ENCODE measurements at regions not wholly inside any gene's neighbourhood (a gene's known extent, or its start where the extent isn't known, plus 50 kb on each side); places are given as distances from the start of the nearest gene placed in this dataset.

DNA sequence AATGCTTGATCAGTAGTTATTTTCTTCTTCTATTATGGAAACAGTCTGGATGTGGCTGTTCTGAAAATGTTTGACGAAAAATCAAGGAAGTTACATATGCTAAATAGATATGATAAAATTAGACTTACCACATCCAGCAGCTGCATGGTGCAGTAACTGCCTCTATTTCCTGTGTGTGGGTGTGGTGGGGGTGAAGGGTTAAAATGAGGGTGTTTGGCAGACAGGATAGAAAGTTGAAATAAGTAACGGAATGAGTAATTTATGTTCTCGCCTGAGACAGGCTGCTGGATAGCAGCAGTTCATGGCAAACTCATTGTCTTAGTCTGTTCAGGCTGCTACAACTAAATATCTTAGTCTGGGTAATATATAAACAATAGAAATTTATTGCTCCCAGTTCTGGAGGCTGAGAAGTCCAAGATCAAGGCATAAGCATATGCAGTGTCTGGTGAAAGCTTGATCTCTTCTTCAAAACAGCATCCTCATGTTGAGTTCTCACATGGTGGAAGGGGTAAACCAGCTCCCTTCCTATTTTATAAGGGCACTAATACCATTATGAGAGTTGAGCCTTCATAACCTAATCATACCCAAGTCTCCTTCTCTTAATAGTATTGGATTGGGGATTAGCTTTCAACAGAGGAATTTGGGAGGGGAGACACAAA, 1248.9 kb downstream of the SLITRK5 start:
- no peak overlapping the region for H3K9ac ChIP-seq (ENCODE audit: low read depth, low read length)
- H3K36me3 ChIP-seq (ENCODE audit: control insufficient read depth, insufficient read depth, low read length): no peaks in the 10 kb centered on the region
- H3K27me3 ChIP-seq (ENCODE audit: control insufficient read depth, insufficient read depth, low read length): no peaks in the 10 kb centered on the region
- H3K4me1 ChIP-seq (ENCODE audit: control insufficient read depth, insufficient read depth, low read length): no peaks in the 10 kb centered on the region
- no peak overlapping the region for H3K4me3 ChIP-seq (ENCODE audit: low read depth, low read length)
- no peaks in the 10 kb centered on the region for H3K9me3 ChIP-seq (ENCODE audit: control insufficient read depth, insufficient read depth, low read length)

DNA sequence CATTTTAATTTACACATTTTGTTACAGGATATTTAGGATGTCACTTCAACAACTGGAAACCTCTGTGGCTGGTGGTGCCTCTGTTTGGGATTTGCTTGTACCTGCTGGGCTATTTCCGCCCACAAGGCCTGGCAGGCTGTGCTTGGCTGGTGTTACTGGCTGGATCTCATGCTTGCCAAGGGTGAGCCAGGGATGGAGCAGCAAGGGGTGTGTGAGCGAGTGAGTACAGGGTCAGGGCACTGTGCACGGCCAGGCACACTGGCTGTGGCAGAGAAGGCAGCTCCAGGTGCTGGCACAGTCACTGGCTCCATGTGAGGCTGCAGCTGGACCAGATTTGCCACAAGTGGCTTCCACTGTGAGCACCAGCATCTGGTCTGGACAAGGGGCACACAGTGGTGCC, 1254.8 kb downstream of the SLITRK5 start:
- no peaks in the 10 kb centered on the region for H3K4me1 ChIP-seq (ENCODE audit: control insufficient read depth, insufficient read depth, low read length)
- H3K9ac ChIP-seq (ENCODE audit: low read depth, low read length): no peak overlapping the region
- no peaks in the 10 kb centered on the region for H3K27me3 ChIP-seq (ENCODE audit: control insufficient read depth, insufficient read depth, low read length)
- H3K36me3 ChIP-seq (ENCODE audit: control insufficient read depth, insufficient read depth, low read length): no peaks in the 10 kb centered on the region
- no peaks in the 10 kb centered on the region for H3K9me3 ChIP-seq (ENCODE audit: control insufficient read depth, insufficient read depth, low read length)
- no peak overlapping the region for H3K4me3 ChIP-seq (ENCODE audit: low read depth, low read length)

DNA sequence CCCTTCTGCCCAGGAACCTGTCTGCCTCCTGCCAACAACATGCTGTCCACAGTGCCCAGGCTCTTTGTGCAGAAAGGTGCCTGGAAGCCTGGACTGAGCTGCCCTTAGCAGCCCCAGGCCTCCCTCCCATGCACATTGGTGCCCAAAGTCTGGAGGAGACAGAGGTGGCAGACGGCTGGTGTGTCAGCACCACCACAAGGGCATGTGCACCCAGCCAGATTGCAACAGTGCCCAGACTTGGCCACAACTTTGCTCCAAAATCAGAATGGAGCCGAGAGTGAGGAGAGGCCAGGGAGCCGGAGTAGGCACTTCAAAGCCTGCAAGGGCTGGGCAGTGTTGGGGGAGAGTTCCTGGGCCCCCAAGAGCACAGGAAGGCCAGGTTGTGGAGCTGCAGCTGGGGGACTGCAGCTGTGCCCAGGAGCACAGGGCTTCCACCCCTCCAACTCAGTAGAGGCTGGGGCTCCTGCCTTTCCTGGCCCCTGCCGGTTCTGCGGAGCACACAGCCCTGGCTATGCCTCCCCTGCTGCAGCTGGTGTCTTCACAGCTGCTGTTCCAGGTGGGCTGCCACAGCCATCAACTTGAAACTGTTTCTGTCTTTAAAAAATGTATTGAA, 1255.8 kb downstream of the SLITRK5 start:
- H3K36me3 ChIP-seq (ENCODE audit: control insufficient read depth, insufficient read depth, low read length): no peaks in the 10 kb centered on the region
- H3K4me3 ChIP-seq (ENCODE audit: low read depth, low read length): no peak overlapping the region
- no peak overlapping the region for H3K9ac ChIP-seq (ENCODE audit: low read depth, low read length)
- H3K27me3 ChIP-seq (ENCODE audit: control insufficient read depth, insufficient read depth, low read length): no peaks in the 10 kb centered on the region
- H3K9me3 ChIP-seq (ENCODE audit: control insufficient read depth, insufficient read depth, low read length): no peaks in the 10 kb centered on the region
- no peaks in the 10 kb centered on the region for H3K4me1 ChIP-seq (ENCODE audit: control insufficient read depth, insufficient read depth, low read length)

DNA sequence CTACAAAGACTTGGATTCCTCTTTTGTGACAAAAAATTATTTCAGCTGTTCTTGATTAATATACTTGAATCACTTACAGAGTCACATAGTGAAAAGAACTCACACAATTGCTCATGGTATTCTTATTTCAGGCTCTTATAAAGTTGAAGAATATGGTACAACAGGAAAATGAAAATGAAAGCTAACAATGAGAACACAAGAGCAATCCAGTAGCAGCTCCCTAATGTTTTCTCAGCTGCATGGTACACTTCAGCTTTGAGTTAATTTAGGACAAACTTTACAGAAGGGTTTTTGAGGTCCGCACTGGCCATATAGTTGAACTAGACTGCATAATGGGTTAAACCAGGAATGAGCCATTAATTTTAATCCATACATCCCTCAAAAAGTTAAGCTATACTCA, 1261.8 kb downstream of the SLITRK5 start:
- no peak overlapping the region for H3K4me3 ChIP-seq (ENCODE audit: low read depth, low read length)

DNA sequence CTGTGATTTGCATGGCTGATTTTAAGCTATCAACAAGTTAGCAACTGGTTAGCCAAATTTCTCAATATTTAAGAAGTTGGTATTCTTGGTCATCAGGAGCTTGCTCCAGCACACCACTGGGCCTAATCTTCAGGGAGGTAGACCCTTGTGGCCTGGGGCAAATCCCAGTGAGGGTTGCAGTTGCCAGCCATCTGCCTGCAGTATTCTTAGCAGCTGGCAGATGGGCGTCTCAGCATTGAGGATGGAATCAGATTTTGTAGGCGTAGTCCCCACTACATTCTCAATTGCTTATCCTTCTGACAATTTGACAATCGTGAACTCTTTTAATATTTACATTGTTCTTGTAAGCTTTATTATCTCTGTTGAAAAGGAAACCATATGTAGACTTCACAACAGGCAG, 1266.2 kb downstream of the SLITRK5 start:
- H3K36me3 ChIP-seq (ENCODE audit: control insufficient read depth, insufficient read depth, low read length): no peaks in the 10 kb centered on the region
- no peak overlapping the region for H3K9ac ChIP-seq (ENCODE audit: low read depth, low read length)
- no peak overlapping the region for H3K4me3 ChIP-seq (ENCODE audit: low read depth, low read length)
- H3K9me3 ChIP-seq (ENCODE audit: control insufficient read depth, insufficient read depth, low read length): no peaks in the 10 kb centered on the region
- H3K4me1 ChIP-seq (ENCODE audit: control insufficient read depth, insufficient read depth, low read length): no peaks in the 10 kb centered on the region
- H3K27me3 ChIP-seq (ENCODE audit: control insufficient read depth, insufficient read depth, low read length): no peaks in the 10 kb centered on the region

More for the DNA sequence above, 1261.8 kb downstream of the SLITRK5 start:
- H3K9ac ChIP-seq (ENCODE audit: low read depth, low read length): no peak overlapping the region
- H3K9me3 ChIP-seq (ENCODE audit: control insufficient read depth, insufficient read depth, low read length): no peaks in the 10 kb centered on the region
- H3K4me1 ChIP-seq (ENCODE audit: control insufficient read depth, insufficient read depth, low read length): no peaks in the 10 kb centered on the region
- H3K27me3 ChIP-seq (ENCODE audit: control insufficient read depth, insufficient read depth, low read length): no peaks in the 10 kb centered on the region
- no peaks in the 10 kb centered on the region for H3K36me3 ChIP-seq (ENCODE audit: control insufficient read depth, insufficient read depth, low read length)

DNA sequence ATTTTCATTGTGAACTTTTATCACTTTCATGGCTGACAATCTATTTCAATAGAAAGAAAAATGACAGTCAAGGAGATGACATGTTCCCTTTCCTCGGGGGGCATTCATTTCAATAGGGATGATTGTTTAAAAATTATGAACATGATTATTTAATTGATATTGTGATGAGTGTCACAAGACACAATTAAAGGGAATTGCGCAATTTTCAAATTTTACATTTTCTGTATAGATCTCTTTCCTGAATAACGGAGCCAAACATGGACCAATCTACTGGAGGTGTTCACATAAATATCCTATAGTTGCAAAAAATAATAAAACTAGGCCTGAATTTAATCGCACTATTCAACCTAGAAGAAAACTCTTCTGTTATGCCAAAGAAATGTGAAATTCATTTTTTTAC, 1274.6 kb downstream of the SLITRK5 start:
- Histone ChIP-seq H3K9me3 (ENCODE audit: control insufficient read depth, insufficient read depth, low read length) (no peaks in the 10 kb centered on the region), H3K9ac (ENCODE audit: low read depth, low read length) (no peak overlapping the region), H3K36me3 (ENCODE audit: control insufficient read depth, insufficient read depth, low read length) (no peaks in the 10 kb centered on the region), H3K4me1 (ENCODE audit: control insufficient read depth, insufficient read depth, low read length) (no peaks in the 10 kb centered on the region), H3K27me3 (ENCODE audit: control insufficient read depth, insufficient read depth, low read length) (no peaks in the 10 kb centered on the region), H3K4me3 (ENCODE audit: low read depth, low read length) (no peak overlapping the region)

DNA sequence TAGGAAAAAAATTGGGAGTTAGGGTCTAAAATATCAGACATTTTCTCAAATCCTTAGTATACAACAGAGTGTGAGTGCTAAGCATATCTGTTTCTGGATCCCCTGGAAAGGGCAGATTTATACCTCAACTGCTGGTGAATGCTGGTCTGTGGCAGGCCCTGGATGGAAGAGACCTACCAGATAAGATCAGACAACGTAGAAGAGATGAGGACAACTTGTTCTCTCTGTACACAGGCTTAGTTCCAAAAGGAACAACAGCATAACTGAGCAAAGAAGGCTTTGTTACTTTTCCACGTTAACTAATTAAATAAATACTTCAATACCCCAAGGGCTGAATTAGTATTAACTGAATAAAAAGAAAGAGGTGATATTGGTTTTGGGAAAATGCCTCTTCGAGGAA, 1277.3 kb downstream of the SLITRK5 start:
- H3K4me1 ChIP-seq (ENCODE audit: control insufficient read depth, insufficient read depth, low read length): no peaks in the 10 kb centered on the region
- no peaks in the 10 kb centered on the region for H3K27me3 ChIP-seq (ENCODE audit: control insufficient read depth, insufficient read depth, low read length)
- H3K4me3 ChIP-seq (ENCODE audit: low read depth, low read length): no peak overlapping the region
- H3K9me3 ChIP-seq (ENCODE audit: control insufficient read depth, insufficient read depth, low read length): no peaks in the 10 kb centered on the region
- H3K36me3 ChIP-seq (ENCODE audit: control insufficient read depth, insufficient read depth, low read length): no peaks in the 10 kb centered on the region
- H3K9ac ChIP-seq (ENCODE audit: low read depth, low read length): no peak overlapping the region

DNA sequence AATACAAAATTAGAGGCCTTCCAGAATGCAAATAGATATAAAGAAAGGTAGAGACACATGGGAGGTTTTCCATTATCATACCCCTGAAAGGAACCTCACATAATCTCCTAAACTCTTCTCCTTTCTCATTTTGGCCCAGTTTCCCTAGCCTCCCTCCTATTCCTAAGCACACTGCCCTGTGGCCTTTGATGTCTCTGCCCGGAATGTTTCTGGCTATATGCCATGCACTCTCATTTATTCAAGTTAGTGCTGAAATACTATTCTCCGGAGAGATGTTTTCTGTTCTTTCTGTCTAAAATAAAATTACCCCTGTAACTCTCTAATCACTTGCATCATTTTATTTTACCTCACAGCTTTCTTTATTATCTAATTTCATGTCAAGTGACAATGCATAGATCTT, 1287.7 kb downstream of the SLITRK5 start:
- Histone ChIP-seq H3K4me1 (ENCODE audit: control insufficient read depth, insufficient read depth, low read length) (no peaks in the 10 kb centered on the region), H3K27me3 (ENCODE audit: control insufficient read depth, insufficient read depth, low read length) (no peaks in the 10 kb centered on the region), H3K9me3 (ENCODE audit: control insufficient read depth, insufficient read depth, low read length) (no peaks in the 10 kb centered on the region), H3K4me3 (ENCODE audit: low read depth, low read length) (no peak overlapping the region), H3K36me3 (ENCODE audit: control insufficient read depth, insufficient read depth, low read length) (no peaks in the 10 kb centered on the region), H3K9ac (ENCODE audit: low read depth, low read length) (no peak overlapping the region)

DNA sequence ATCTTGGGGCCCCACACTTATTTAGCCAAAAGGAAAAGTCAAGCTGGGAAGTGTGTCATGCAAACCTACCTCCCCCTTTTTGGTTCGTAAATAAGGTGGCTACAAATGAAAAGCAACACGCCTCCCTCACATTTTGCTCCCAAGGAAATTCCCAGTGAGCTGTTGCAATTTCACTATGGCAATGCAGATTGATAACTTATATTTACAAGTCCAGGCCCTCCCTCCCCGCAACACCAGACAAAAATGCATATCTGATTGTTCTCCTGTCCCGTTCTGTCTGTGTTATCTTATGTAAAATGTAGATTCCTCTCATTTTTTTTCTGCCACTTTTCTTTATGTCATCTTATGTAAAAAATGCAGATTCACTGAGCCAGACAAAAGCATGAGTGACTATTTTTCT, 1305.3 kb downstream of the SLITRK5 start:
- Histone ChIP-seq H3K36me3 (ENCODE audit: control insufficient read depth, insufficient read depth, low read length) (no peaks in the 10 kb centered on the region), H3K27me3 (ENCODE audit: control insufficient read depth, insufficient read depth, low read length) (no peaks in the 10 kb centered on the region), H3K4me1 (ENCODE audit: control insufficient read depth, insufficient read depth, low read length) (no peaks in the 10 kb centered on the region), H3K9ac (ENCODE audit: low read depth, low read length) (no peak overlapping the region), H3K9me3 (ENCODE audit: control insufficient read depth, insufficient read depth, low read length) (no peaks in the 10 kb centered on the region), H3K4me3 (ENCODE audit: low read depth, low read length) (no peak overlapping the region)

DNA sequence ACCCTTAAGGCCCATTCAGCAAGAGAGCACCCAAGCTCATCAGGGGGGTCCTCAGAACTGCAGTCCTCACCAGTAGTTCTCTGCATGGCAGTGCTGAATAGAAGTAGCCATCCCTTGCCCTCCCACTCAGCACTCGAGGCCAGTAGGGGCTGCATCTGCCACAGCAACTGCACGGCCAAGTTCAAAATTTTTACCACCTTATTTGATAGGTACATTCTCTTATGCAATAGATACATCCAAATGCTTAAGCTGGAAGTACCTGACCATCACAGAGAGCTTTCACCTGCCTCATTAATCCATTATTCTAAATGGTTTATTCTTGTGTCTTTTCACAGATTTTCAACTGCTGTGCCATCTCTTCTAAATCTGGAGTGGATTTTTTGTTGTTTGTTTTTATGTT, 1307.4 kb downstream of the SLITRK5 start:
- H3K36me3 ChIP-seq (ENCODE audit: control insufficient read depth, insufficient read depth, low read length): no peaks in the 10 kb centered on the region
- H3K4me3 ChIP-seq (ENCODE audit: low read depth, low read length): no peak overlapping the region
- H3K27me3 ChIP-seq (ENCODE audit: control insufficient read depth, insufficient read depth, low read length): no peaks in the 10 kb centered on the region
- H3K4me1 ChIP-seq (ENCODE audit: control insufficient read depth, insufficient read depth, low read length): no peaks in the 10 kb centered on the region
- H3K9me3 ChIP-seq (ENCODE audit: control insufficient read depth, insufficient read depth, low read length): no peaks in the 10 kb centered on the region
- H3K9ac ChIP-seq (ENCODE audit: low read depth, low read length): no peak overlapping the region

DNA sequence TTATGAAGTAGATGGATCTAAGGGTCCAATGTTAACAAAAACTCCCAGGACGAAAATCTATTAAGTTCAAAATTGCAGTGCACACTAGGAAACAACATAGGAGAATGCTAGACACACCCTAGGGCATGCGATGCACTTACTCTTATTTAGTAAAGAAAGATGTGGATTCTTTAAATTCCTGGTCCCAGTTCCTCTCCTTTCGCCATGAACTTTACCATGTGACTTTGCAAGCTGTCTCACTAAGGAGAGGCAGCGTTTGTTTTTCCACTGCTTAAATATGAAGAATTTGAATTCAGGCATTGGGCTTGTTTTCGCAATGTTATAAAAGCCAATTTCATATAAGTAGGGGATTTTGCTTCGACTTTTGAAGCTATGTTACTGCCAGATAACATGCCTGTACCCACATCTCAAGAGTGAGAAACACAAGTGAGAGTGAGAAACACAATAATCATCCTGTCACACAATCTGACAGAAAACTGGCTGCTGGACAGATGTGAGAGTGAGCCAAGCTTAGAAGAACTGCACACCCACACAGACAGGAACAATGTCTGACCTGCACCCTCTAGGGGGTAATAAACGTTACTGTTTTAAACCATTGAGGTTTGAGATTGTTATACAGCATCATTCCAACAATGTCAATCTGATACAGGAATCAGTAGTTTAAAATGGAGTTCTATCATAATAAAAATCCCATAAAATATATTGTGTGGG, 1308.4 kb downstream of the SLITRK5 start:
- H3K9ac ChIP-seq (ENCODE audit: low read depth, low read length): no peak overlapping the region
- no peaks in the 10 kb centered on the region for H3K36me3 ChIP-seq (ENCODE audit: control insufficient read depth, insufficient read depth, low read length)
- no peaks in the 10 kb centered on the region for H3K27me3 ChIP-seq (ENCODE audit: control insufficient read depth, insufficient read depth, low read length)
- H3K4me1 ChIP-seq (ENCODE audit: control insufficient read depth, insufficient read depth, low read length): no peaks in the 10 kb centered on the region
- no peaks in the 10 kb centered on the region for H3K9me3 ChIP-seq (ENCODE audit: control insufficient read depth, insufficient read depth, low read length)
- H3K4me3 ChIP-seq (ENCODE audit: low read depth, low read length): no peak overlapping the region

DNA sequence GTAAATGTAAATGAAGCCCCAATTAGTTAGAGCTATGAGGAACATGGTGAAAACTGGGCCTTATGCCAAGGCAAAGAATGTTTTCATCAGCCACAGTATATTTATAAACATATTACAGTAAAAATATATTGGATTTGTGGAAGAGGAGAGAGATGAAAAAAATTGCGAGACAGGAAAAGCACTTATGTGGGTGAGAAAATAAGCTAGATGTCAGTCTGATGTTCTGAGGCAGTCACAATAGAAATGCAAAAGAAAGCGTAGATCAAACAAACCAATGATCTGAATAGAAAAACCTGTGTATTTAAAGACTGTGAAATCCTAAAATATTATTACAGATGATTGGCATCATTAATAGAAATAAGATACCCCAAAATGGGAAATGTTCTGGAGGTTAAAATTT, 1332.5 kb downstream of the SLITRK5 start:
- Histone ChIP-seq H3K9ac (ENCODE audit: low read depth, low read length) (no peak overlapping the region), H3K27me3 (ENCODE audit: control insufficient read depth, insufficient read depth, low read length) (no peaks in the 10 kb centered on the region), H3K4me1 (ENCODE audit: control insufficient read depth, insufficient read depth, low read length) (no peaks in the 10 kb centered on the region), H3K9me3 (ENCODE audit: control insufficient read depth, insufficient read depth, low read length) (no peaks in the 10 kb centered on the region), H3K4me3 (ENCODE audit: low read depth, low read length) (no peak overlapping the region), H3K36me3 (ENCODE audit: control insufficient read depth, insufficient read depth, low read length) (no peaks in the 10 kb centered on the region)
